GM19240 (cell line): ENCODE measurements at regions not wholly inside any gene's neighbourhood (a gene's known extent, or its start where the extent isn't known, plus 50 kb on each side); places are given as distances from the start of the nearest gene placed in this dataset.

Experiments
- DNase-seq: peaks from one replicate; pipeline ENCODE4 v3.0.0; 2011; ENCODE audit warnings: low spot score; ENCODE audit not compliant: insufficient read length

- DNase-seq, result no peak
Observed at GRCh38 chr9:79974806-79975422, 403.1 kb downstream of the TLE4 start.

GRCh38 chr9:79973627-79974026 lies 401.9 kb downstream of the TLE4 start:
- DNase-seq, result no peak

GRCh38 chr9:79970146-79970425 lies 398.3 kb downstream of the TLE4 start:
- DNase-seq, result no peak

- DNase-seq, result no peak
Observed at GRCh38 chr9:79969393-79970145, 397.8 kb downstream of the TLE4 start.

- DNase-seq, result no peak
Observed at GRCh38 chr9:79968533-79968932, 396.8 kb downstream of the TLE4 start.

GRCh38 chr9:79962836-79963235 lies 391.1 kb downstream of the TLE4 start:
- DNase-seq, result no peak

GRCh38 chr9:79962150-79962549 lies 390.4 kb downstream of the TLE4 start:
- no peak for DNase-seq

GRCh38 chr9:79955300-79955699 lies 383.5 kb downstream of the TLE4 start:
- DNase-seq, result no peak

GRCh38 chr9:79953908-79954307 lies 382.1 kb downstream of the TLE4 start:
- no peak for DNase-seq

GRCh38 chr9:79952401-79952800 lies 380.6 kb downstream of the TLE4 start:
- no peak for DNase-seq

GRCh38 chr9:79946712-79947111 lies 374.9 kb downstream of the TLE4 start:
- DNase-seq, result no peak

- no peak for DNase-seq
Observed at GRCh38 chr9:79945495-79945894, 373.7 kb downstream of the TLE4 start.

- DNase-seq, result no peak
Observed at GRCh38 chr9:79945016-79945415, 373.3 kb downstream of the TLE4 start.

- DNase-seq, result no peak
Observed at GRCh38 chr9:79940919-79941318, 369.2 kb downstream of the TLE4 start.

- DNase-seq, result no peak
Observed at GRCh38 chr9:79939819-79940218, 368.1 kb downstream of the TLE4 start.

GRCh38 chr9:79936336-79936735 lies 364.6 kb downstream of the TLE4 start:
- no peak for DNase-seq

- no peak for DNase-seq
Observed at GRCh38 chr9:79929285-79929684, 357.5 kb downstream of the TLE4 start.

- DNase-seq, result no peak
Observed at GRCh38 chr9:79928661-79929223, 357.0 kb downstream of the TLE4 start.

- DNase-seq, result no peak
Observed at GRCh38 chr9:79925326-79925725, 353.6 kb downstream of the TLE4 start.

GRCh38 chr9:79924836-79925235 lies 353.1 kb downstream of the TLE4 start:
- DNase-seq, result no peak

GRCh38 chr9:79917421-79917820 lies 345.7 kb downstream of the TLE4 start:
- DNase-seq, result no peak

- DNase-seq, result no peak
Observed at GRCh38 chr9:79913867-79914266, 342.1 kb downstream of the TLE4 start.
